ENCODE measurements at regions not wholly inside any gene's neighbourhood (a gene's known extent, or its start where the extent isn't known, plus 50 kb on each side); places are given as distances from the start of the nearest gene placed in this dataset.
A peak's percentile ranks its signal among the peaks of the same experiment; 100 is the strongest.

DNA sequence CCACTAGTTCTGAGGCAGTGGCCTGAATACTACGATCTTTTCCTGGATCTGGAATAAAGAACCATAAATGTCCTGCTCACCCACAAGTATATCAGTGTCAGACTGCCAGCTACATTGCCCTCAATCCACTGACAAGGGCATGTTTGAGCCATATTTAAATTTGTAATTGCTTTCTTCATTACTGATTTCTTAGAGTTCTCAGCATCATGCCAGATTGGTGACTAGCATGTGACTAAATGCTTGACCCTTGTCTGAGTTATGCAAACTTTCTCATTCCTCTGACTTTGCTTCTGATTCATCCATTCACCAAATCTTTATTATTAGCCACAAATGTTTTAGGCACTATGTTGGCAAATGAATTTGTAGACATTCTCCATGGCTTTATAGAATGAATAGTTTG, 143.6 kb upstream of the SLC16A7 start:
- Histone ChIP-seq H2AFZ (ENCODE audit: low read length) (no peak overlapping the region), H3K36me3 (ENCODE audit: insufficient read depth, low read length) (no peaks in the 10 kb centered on the region), H4K20me1 (ENCODE audit: insufficient read depth, low read length) (no peaks in the 10 kb centered on the region), H3K27me3 (ENCODE audit: insufficient read depth, low read length) (no peaks in the 10 kb centered on the region), H3K4me2 (ENCODE audit: low read length) (no peak overlapping the region), H3K27ac (ENCODE audit: low read depth, low read length, poor library complexity, severe bottlenecking) (no peak overlapping the region), H3K9me2 (ENCODE audit: low read depth, low read length) (no peaks in the 10 kb centered on the region), H3F3A (ENCODE audit: insufficient read depth, low read length) (no peaks in the 10 kb centered on the region), H3K9ac (ENCODE audit: low read length) (no peak overlapping the region), H3K79me2 (ENCODE audit: insufficient read depth, low read length) (no peaks in the 10 kb centered on the region), H3K9me3 (ENCODE audit: low read length) (no peaks in the 10 kb centered on the region), H3K4me3 (ENCODE audit: low read depth, low read length, poor library complexity, severe bottlenecking) (no peak overlapping the region), H3K4me1 (ENCODE audit: insufficient read depth, low read length, severe bottlenecking) (no peaks in the 10 kb centered on the region)
- TF ChIP-seq, protein P1, sequence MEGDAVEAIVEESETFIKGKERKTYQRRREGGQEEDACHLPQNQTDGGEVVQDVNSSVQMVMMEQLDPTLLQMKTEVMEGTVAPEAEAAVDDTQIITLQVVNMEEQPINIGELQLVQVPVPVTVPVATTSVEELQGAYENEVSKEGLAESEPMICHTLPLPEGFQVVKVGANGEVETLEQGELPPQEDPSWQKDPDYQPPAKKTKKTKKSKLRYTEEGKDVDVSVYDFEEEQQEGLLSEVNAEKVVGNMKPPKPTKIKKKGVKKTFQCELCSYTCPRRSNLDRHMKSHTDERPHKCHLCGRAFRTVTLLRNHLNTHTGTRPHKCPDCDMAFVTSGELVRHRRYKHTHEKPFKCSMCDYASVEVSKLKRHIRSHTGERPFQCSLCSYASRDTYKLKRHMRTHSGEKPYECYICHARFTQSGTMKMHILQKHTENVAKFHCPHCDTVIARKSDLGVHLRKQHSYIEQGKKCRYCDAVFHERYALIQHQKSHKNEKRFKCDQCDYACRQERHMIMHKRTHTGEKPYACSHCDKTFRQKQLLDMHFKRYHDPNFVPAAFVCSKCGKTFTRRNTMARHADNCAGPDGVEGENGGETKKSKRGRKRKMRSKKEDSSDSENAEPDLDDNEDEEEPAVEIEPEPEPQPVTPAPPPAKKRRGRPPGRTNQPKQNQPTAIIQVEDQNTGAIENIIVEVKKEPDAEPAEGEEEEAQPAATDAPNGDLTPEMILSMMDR (IDR thresholded peaks at IDR 0.05; ENCODE audit: low read length) = no peak
- TF ChIP-seq EZH2 (IDR thresholded peaks at IDR 0.05; ENCODE audit: borderline replicate concordance, low read length) = no peak

DNA sequence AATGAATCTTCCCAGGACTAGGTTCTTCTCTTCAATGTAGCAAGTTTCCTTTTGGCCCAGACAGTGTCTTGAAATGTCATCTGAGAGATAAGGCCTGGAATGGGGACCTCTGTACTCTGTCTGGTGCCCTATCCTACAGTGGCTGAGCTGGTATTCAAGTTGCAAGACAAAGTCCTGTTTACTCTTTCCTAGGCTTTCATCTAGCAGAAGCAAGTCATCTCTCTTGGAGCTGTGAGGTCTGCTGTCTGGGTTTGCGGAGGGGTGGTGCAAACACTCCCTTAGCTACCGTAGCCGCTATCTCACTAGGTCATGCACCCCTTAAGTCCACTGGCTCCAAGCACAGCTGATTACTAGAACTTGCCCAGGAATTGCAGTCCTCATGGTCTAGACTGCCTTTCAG, 149.7 kb upstream of the SLC16A7 start:
- Histone ChIP-seq H3K9me3 (ENCODE audit: low read length) (no peaks in the 10 kb centered on the region), H4K20me1 (ENCODE audit: insufficient read depth, low read length) (no peaks in the 10 kb centered on the region), H3F3A (ENCODE audit: insufficient read depth, low read length) (no peaks in the 10 kb centered on the region), H3K9ac (ENCODE audit: low read length) (no peak overlapping the region), H3K27me3 (ENCODE audit: insufficient read depth, low read length) (no peaks in the 10 kb centered on the region), H3K79me2 (ENCODE audit: insufficient read depth, low read length) (no peaks in the 10 kb centered on the region), H3K9me2 (ENCODE audit: low read depth, low read length) (no peaks in the 10 kb centered on the region), H3K4me1 (ENCODE audit: insufficient read depth, low read length, severe bottlenecking) (no peaks in the 10 kb centered on the region), H3K4me2 (ENCODE audit: low read length) (no peak overlapping the region), H3K4me3 (ENCODE audit: low read depth, low read length, poor library complexity, severe bottlenecking) (no peak overlapping the region), H3K27ac (ENCODE audit: low read depth, low read length, poor library complexity, severe bottlenecking) (no peak overlapping the region), H2AFZ (ENCODE audit: low read length) (no peak overlapping the region), H3K36me3 (ENCODE audit: insufficient read depth, low read length) (no peaks in the 10 kb centered on the region)
- TF ChIP-seq EZH2 (IDR thresholded peaks at IDR 0.05; ENCODE audit: borderline replicate concordance, low read length) = no peak
- TF ChIP-seq, protein P1 (IDR thresholded peaks at IDR 0.05; ENCODE audit: low read length) = no peak

- no peaks in the 10 kb centered on the region for H3K36me3 ChIP-seq (ENCODE audit: insufficient read depth, low read length)
- TF ChIP-seq EZH2 (IDR thresholded peaks at IDR 0.05; ENCODE audit: borderline replicate concordance, low read length) = no peak
- TF ChIP-seq, protein P1 (IDR thresholded peaks at IDR 0.05; ENCODE audit: low read length) = peak; percentile 35; the same call in 1 of the 2 replicates
- no peaks in the 10 kb centered on the region for H4K20me1 ChIP-seq (ENCODE audit: insufficient read depth, low read length)
- no peak overlapping the region for H2AFZ ChIP-seq (ENCODE audit: low read length)
- no peaks in the 10 kb centered on the region for H3K9me2 ChIP-seq (ENCODE audit: low read depth, low read length)
- no peaks in the 10 kb centered on the region for H3K9me3 ChIP-seq (ENCODE audit: low read length)
- no peak overlapping the region for H3K4me3 ChIP-seq (ENCODE audit: low read depth, low read length, poor library complexity, severe bottlenecking)
- no peak overlapping the region for H3K9ac ChIP-seq (ENCODE audit: low read length)
- no peaks in the 10 kb centered on the region for H3K27me3 ChIP-seq (ENCODE audit: insufficient read depth, low read length)
- H3K4me1 ChIP-seq (ENCODE audit: insufficient read depth, low read length, severe bottlenecking) = no peaks in the 10 kb centered on the region
- H3K4me2 ChIP-seq (ENCODE audit: low read length) = no peak overlapping the region
- H3K79me2 ChIP-seq (ENCODE audit: insufficient read depth, low read length) = no peaks in the 10 kb centered on the region
- H3K27ac ChIP-seq (ENCODE audit: low read depth, low read length, poor library complexity, severe bottlenecking) = no peak overlapping the region
- no peaks in the 10 kb centered on the region for H3F3A ChIP-seq (ENCODE audit: insufficient read depth, low read length)
These were observed 150.9 kb upstream of the SLC16A7 start for GRCh38 chr12:59444932-59445331.

All from OCI-LY1 (cell line).